Transverse colon (tissue), 4 donors: ENCODE measurements at regions not wholly inside any gene's neighbourhood (a gene's known extent, or its start where the extent isn't known, plus 50 kb on each side); places are given as distances from the start of the nearest gene placed in this dataset.

Experiments used
- DNase-seq: peaks from one replicate; pipeline ENCODE4 v3.0.0-alpha.2; 2019
- H3K27ac ChIP-seq, 4 donors: fragments of 200-600 bp; sonication (generic); 2 replicates each; pipeline ENCODE4 v1.5.1; 2016 to 2018; ENCODE audit warnings: inconsistent platforms in 4 of 4
- H3K27me3 ChIP-seq: fragments of 200-600 bp; sonication (generic); 2 replicates; pipeline ENCODE4 v1.5.1; 2017; ENCODE audit warnings: inconsistent platforms
- H3K36me3 ChIP-seq, 4 donors: fragments of 200-600 bp; sonication (generic); 2 replicates each; pipeline ENCODE4 v1.5.1; 2017 to 2019; ENCODE audit warnings: inconsistent platforms in 4 of 4
- H3K4me1 ChIP-seq, 4 donors: fragments of 200-600 bp; sonication (generic); 2 replicates each; pipeline ENCODE4 v1.5.1; 2017 to 2020; ENCODE audit warnings: inconsistent platforms in 4 of 4
- H3K4me3 ChIP-seq, 4 donors: fragments of 200-600 bp; sonication (generic); 1 replicate in 1 of 4; 2 replicates in 3 of 4; pipeline versions ENCODE4 v1.5.1 to v1.6.1; 2017 to 2019; ENCODE audit warnings: inconsistent platforms in 4 of 4
- H3K9me3 ChIP-seq, 2 donors: fragments of 200-600 bp; sonication (generic); 2 replicates each; pipeline ENCODE4 v1.5.1; 2017 to 2019; ENCODE audit warnings: inconsistent platforms in 2 of 2
- EP300 ChIP-seq: sonication (generic); formaldehyde crosslinking; IDR thresholded peaks from one replicate; pipeline ENCODE4 v1.6.1; 2017; ENCODE audit warnings: antibody characterized with exemption, low read depth
- POLR2A ChIP-seq: fragments of 450-650 bp; IDR thresholded peaks from one replicate; pipeline ENCODE4 v1.6.1; 2016; ENCODE audit warnings: antibody characterized with exemption, mild to moderate bottlenecking, moderate library complexity
- POLR2AphosphoS5 ChIP-seq, 3 donors: sonication (generic); formaldehyde crosslinking; IDR thresholded peaks; one replicate each; pipeline ENCODE4 v1.6.1; 2016; ENCODE audit warnings: antibody characterized with exemption in 3 of 3
- WGBS, 2 donors: methylation state at CpG; one replicate each; pipeline ENCODE4 v1.1.5; 2018; ENCODE audit warnings: low coverage in 1 of 2; 5-methylcytosine and 5-hydroxymethylcytosine counted together
- in situ Hi-C, 4 donors: fragments of 200-750 bp; cut with MboI; loops; one replicate each; pipeline versions ENCODE4 v1.15.0 to v1.15.1; 2017; ENCODE audit warnings: low sequenced_read_pairs in 3 of 4, low pct_ligation_motif_present in 1 of 4, low pct_unique_long_range_greater_than_20kb in 1 of 4
- intact Hi-C: fragments of 100-400 bp; cut with DNase I; formaldehyde crosslinking; loops from one replicate; pipeline ENCODE4 v1.15.1; 2023; ENCODE audit warnings: low total_unique reads
- TF ChIP-seq, protein P1 (sequence below), 5 experiments: fragments of 200-600 bp in 3 of 5; fragments of 450-650 bp in 2 of 5; sonication (generic) in 3 of 5; IDR thresholded peaks; 1 replicate in 2 of 5; 2 replicates in 3 of 5; pipeline ENCODE4 v1.5.1; 2016 to 2017; ENCODE audit warnings: antibody characterized with exemption in 5 of 5, inconsistent platforms in 3 of 5, mild to moderate bottlenecking in 2 of 5, moderate library complexity in 1 of 5

DNA sequence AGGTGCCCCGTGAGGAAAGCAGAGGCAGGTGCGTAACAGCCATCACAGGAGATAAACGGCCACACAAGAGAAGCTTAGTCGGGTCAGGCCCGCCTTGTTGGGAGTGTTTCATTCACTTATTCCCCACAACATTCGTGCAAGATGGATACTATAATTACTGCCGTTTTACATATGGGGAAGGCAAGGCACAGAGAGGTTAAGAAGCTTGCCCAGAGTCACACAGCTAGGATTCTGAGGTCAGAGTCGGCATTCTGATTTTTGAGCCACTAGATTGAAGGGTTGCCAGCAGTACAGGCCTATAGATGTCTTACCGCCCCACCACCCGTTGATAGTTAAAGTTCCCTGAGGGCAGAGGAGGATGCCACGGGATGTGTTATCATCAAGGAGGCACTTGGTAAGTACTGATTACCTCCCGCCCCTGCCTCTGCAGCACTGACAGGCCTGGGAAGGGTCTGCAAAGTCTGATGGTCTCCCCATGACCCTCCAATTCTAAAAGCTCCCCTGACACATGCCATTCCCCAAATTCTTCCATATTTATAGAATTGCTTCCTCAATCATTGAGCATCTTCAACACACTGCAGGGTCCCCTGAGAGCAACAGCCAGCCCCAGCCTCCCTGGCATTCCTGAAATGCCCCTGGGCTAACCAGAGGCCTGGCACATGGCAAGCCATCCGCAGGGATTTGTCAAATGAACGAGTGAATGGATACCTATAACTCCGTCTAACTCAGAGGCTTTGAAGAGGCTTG, 74.7 kb upstream of the CLDN14 start:
- in situ Hi-C loops (no loop called here), intact Hi-C loops (no loop called here)
- TF ChIP-seq POLR2A (no peak), EP300 (no peak), POLR2AphosphoS5 (IDR thresholded peaks at IDR 0.05) (no peak)
- TF ChIP-seq, protein P1, sequence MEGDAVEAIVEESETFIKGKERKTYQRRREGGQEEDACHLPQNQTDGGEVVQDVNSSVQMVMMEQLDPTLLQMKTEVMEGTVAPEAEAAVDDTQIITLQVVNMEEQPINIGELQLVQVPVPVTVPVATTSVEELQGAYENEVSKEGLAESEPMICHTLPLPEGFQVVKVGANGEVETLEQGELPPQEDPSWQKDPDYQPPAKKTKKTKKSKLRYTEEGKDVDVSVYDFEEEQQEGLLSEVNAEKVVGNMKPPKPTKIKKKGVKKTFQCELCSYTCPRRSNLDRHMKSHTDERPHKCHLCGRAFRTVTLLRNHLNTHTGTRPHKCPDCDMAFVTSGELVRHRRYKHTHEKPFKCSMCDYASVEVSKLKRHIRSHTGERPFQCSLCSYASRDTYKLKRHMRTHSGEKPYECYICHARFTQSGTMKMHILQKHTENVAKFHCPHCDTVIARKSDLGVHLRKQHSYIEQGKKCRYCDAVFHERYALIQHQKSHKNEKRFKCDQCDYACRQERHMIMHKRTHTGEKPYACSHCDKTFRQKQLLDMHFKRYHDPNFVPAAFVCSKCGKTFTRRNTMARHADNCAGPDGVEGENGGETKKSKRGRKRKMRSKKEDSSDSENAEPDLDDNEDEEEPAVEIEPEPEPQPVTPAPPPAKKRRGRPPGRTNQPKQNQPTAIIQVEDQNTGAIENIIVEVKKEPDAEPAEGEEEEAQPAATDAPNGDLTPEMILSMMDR (IDR thresholded peaks at IDR 0.05) = no peak
- H3K27me3 ChIP-seq = peaks cover 12% of the 10 kb centered on the region
- DNase-seq = no peak
- H3K4me3 ChIP-seq = no peak overlapping the region
- no peaks in the 10 kb centered on the region for H3K9me3 ChIP-seq
- H3K27ac ChIP-seq = no peak overlapping the region
- no peaks in the 10 kb centered on the region for H3K4me1 ChIP-seq
- WGBS, 2 donors = 78 to 80% methylated on average over 1 to 15 of the region's 15 CpGs
- H3K36me3 ChIP-seq = no peaks in the 10 kb centered on the region

DNA sequence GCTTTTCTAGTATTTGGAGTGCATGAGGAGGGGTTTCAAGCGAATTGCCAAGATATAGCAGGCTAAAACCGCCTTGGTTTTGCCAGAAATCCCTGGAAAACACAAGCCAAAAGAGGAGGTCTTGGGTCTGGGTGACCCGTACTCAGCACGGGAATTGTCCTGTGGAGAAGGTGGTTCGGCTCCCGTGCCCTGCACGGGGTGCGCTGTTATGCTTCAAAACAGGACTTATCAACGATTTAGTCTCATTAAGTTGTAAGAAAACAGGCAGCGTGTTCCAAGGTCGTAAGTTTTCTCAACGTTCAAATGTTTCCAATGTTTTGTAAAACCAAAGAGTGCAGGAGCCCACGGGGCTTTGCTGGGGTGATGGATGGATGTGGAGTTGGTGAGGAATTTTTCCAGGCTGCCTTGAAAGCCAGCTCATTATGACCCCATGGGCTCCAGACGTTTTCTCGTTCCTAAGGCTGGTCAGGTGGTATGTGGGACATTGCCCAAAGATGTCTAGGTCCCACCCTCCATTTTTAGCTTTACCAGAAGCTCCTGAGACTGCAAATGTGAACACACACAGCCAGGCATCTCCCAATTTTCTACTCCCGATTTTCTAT, 75.4 kb upstream of the CLDN14 start:
- in situ Hi-C loops (no loop called here), intact Hi-C loops (no loop called here)
- TF ChIP-seq, protein P1 (IDR thresholded peaks at IDR 0.05) = no peak
- TF ChIP-seq POLR2A (no peak), EP300 (no peak), POLR2AphosphoS5 (IDR thresholded peaks at IDR 0.05) (no peak)
- Histone ChIP-seq H3K9me3 (no peaks in the 10 kb centered on the region), H3K27ac (no peak overlapping the region), H3K4me3 (no peak overlapping the region), H3K36me3 (no peaks in the 10 kb centered on the region), H3K27me3 (peaks cover 18% of the 10 kb centered on the region), H3K4me1 (no peaks in the 10 kb centered on the region)
- DNase-seq = no peak
- WGBS, 2 donors = 66 to 67% methylated on average over 3 to 16 of the region's 16 CpGs

DNA sequence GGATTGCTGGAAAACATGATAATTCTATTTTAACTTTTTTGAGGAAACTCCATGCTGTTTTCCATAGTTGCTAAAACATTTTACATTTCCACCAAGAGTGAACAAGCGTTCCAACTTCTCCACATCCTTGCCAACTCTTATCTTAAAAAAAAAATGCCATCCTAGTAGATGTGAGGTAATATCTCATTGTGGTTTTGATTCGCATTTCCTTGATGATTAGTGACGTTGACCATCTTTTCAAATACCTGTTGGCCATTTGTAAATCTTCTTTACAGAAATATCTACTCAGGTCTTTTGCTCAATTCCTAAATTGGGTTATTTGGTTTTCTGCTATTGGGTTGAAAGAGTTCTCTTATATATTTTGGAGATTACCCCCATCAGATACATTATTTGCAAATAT, 77.4 kb upstream of the CLDN14 start:
- 79% methylated on average over 3 of the region's 3 CpGs for WGBS, 2 donors
- Histone ChIP-seq H3K4me1 (no peaks in the 10 kb centered on the region), H3K27ac (no peak overlapping the region), H3K9me3 (no peaks in the 10 kb centered on the region), H3K36me3 (no peaks in the 10 kb centered on the region), H3K27me3 (peaks cover 37% of the 10 kb centered on the region), H3K4me3 (no peak overlapping the region)
- TF ChIP-seq, protein P1 (IDR thresholded peaks at IDR 0.05) = no peak
- no peak for TF ChIP-seq POLR2AphosphoS5 (IDR thresholded peaks at IDR 0.05)
- no peak for TF ChIP-seq EP300
- no peak for TF ChIP-seq POLR2A
- DNase-seq = no peak
- in situ Hi-C loops = no loop called here
- intact Hi-C loops = no loop called here

DNA sequence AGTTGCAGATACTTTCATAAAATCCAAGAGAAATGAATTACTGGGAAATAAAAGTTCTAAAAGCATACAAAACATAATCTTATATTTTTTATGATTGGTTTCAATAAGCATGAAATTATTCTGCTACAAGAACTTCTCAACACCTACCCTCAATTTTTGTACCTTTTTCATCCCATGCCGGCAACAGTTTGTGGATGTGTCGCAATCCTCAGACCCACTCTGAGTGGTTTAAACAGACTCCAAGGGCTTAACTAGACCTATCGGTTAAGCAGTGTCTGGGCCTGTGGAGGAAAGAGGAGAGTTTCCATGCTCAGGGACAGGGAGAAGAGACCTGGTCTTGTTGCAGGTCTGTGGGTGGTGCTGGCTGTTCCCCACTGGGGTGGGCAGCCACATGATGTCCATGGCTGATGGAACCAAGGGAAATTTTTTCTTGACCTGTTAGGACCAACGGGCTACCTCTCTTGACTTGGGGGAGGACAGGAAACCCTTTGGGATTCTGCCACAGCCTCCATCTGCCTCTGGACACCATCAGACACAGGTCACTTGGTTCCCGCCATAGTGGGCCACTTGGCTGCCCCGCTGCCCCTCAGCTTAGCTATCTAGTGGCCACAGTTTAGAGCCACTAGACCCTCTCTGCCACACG, 81.1 kb upstream of the CLDN14 start:
- no peak for DNase-seq
- no peak for TF ChIP-seq EP300
- no peak for TF ChIP-seq POLR2A
- TF ChIP-seq, protein P1 (IDR thresholded peaks at IDR 0.05) = no peak
- no peak for TF ChIP-seq POLR2AphosphoS5 (IDR thresholded peaks at IDR 0.05)
- intact Hi-C loops = no loop called here
- no peaks in the 10 kb centered on the region for H3K4me1 ChIP-seq
- no peak overlapping the region for H3K27ac ChIP-seq
- H3K36me3 ChIP-seq = no peaks in the 10 kb centered on the region
- peaks cover 64% of the 10 kb centered on the region for H3K27me3 ChIP-seq
- H3K4me3 ChIP-seq = no peak overlapping the region
- no peaks in the 10 kb centered on the region for H3K9me3 ChIP-seq
- in situ Hi-C loops = no loop called here
- WGBS, 2 donors = 81 to 82% methylated on average over 4 to 7 of the region's 7 CpGs
